ENCODE measurements at regions not wholly inside any gene's neighbourhood (a gene's known extent, or its start where the extent isn't known, plus 50 kb on each side); places are given as distances from the start of the nearest gene placed in this dataset.

GRCh38 chr4:14445882-14446281 is 556.4 kb upstream of the CPEB2 start:
- ATAC-seq (no peak), DNase-seq (no peak)
- H3K4me1 ChIP-seq = no peaks in the 10 kb centered on the region
- TF ChIP-seq CTCF (IDR thresholded peaks at IDR 0.05) (no peak), POLR2A (IDR thresholded peaks at IDR 0.05) (no peak)
- 80% methylated on average over 2 of the region's 2 CpGs for WGBS (ENCODE audit: insufficient coverage, low coverage, low lambda C conversion rate, missing lambda C conversion rate)
- intact Hi-C loops (cut with DNase I) = no loop called here
- H3K36me3 ChIP-seq = no peaks in the 10 kb centered on the region
- H3K4me3 ChIP-seq = no peak overlapping the region
- H3K9me3 ChIP-seq = no peaks in the 10 kb centered on the region
- no peaks in the 10 kb centered on the region for H3K27me3 ChIP-seq
- no peak overlapping the region for H3K27ac ChIP-seq

DNA sequence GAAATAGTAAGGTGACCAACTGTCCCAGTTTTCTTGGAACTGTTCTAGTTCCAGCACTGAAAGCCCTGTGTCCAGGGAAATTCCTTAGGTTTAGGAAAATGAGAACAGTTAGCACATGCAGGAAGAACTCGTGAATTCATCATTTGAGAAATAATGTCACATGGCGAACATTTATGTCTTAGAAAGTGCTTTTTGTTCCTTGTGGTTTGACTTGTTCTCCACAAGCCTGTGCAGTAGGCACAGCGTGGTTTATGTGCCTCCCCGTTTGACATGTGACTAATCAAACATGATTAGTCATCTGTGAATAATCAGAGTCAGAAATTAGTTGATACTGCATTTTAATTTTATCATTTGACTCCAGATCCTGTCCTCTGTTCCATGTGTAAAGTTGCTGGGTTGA is 556.0 kb upstream of the CPEB2 start:
- Histone ChIP-seq H3K36me3 (no peaks in the 10 kb centered on the region), H3K9me3 (no peaks in the 10 kb centered on the region), H3K4me3 (no peak overlapping the region), H3K4me1 (no peaks in the 10 kb centered on the region), H3K27ac (no peak overlapping the region), H3K27me3 (no peaks in the 10 kb centered on the region)
- no peak for TF ChIP-seq POLR2A (IDR thresholded peaks at IDR 0.05)
- TF ChIP-seq CTCF (IDR thresholded peaks at IDR 0.05) = no peak
- no peak for ATAC-seq
- DNase-seq = no peak
- intact Hi-C loops (cut with DNase I) = no loop called here
- 26% methylated on average over 4 of the region's 4 CpGs for WGBS (ENCODE audit: insufficient coverage, low coverage, low lambda C conversion rate, missing lambda C conversion rate)

- ATAC-seq = peak in 1 of 4 donors; percentile 24
- TF ChIP-seq POLR2A (IDR thresholded peaks at IDR 0.05) (no peak), CTCF (IDR thresholded peaks at IDR 0.05) (no peak)
- Histone ChIP-seq H3K27ac (no peak overlapping the region), H3K4me3 (no peak overlapping the region), H3K36me3 (no peaks in the 10 kb centered on the region), H3K27me3 (no peaks in the 10 kb centered on the region), H3K4me1 (no peaks in the 10 kb centered on the region), H3K9me3 (no peaks in the 10 kb centered on the region)
- no peak for DNase-seq
- intact Hi-C loops (cut with DNase I) = no loop called here
- 32% methylated on average over 5 of the region's 5 CpGs for WGBS (ENCODE audit: insufficient coverage, low coverage, low lambda C conversion rate, missing lambda C conversion rate)
These were observed 555.4 kb upstream of the CPEB2 start for GRCh38 chr4:14446904-14447303.

- H3K4me3 ChIP-seq = no peak overlapping the region
- no peaks in the 10 kb centered on the region for H3K27me3 ChIP-seq
- TF ChIP-seq CTCF (IDR thresholded peaks at IDR 0.05) = no peak
- DNase-seq (no peak), ATAC-seq (no peak)
- 51% methylated on average over 2 of the region's 2 CpGs for WGBS (ENCODE audit: insufficient coverage, low coverage, low lambda C conversion rate, missing lambda C conversion rate)
- intact Hi-C loops (cut with DNase I) = no loop called here
- no peak overlapping the region for H3K27ac ChIP-seq
- no peaks in the 10 kb centered on the region for H3K4me1 ChIP-seq
- no peaks in the 10 kb centered on the region for H3K9me3 ChIP-seq
- H3K36me3 ChIP-seq = no peaks in the 10 kb centered on the region
These were observed 553.0 kb upstream of the CPEB2 start for GRCh38 chr4:14449308-14449707.

GRCh38 chr4:14452001-14452400 is 550.3 kb upstream of the CPEB2 start:
- Histone ChIP-seq H3K4me3 (no peak overlapping the region), H3K27me3 (no peaks in the 10 kb centered on the region), H3K4me1 (no peaks in the 10 kb centered on the region), H3K9me3 (no peaks in the 10 kb centered on the region), H3K27ac (no peak overlapping the region), H3K36me3 (no peaks in the 10 kb centered on the region)
- DNase-seq (no peak), ATAC-seq (no peak)
- no peak for TF ChIP-seq POLR2A (IDR thresholded peaks at IDR 0.05)
- TF ChIP-seq CTCF (IDR thresholded peaks at IDR 0.05) = no peak
- intact Hi-C loops (cut with DNase I) = no loop called here
- WGBS (ENCODE audit: insufficient coverage, low coverage, low lambda C conversion rate, missing lambda C conversion rate) = 70% methylated on average over 10 of the region's 12 CpGs
